ENCODE measurements at regions not wholly inside any gene's neighbourhood (a gene's known extent, or its start where the extent isn't known, plus 50 kb on each side); places are given as distances from the start of the nearest gene placed in this dataset.

DNA sequence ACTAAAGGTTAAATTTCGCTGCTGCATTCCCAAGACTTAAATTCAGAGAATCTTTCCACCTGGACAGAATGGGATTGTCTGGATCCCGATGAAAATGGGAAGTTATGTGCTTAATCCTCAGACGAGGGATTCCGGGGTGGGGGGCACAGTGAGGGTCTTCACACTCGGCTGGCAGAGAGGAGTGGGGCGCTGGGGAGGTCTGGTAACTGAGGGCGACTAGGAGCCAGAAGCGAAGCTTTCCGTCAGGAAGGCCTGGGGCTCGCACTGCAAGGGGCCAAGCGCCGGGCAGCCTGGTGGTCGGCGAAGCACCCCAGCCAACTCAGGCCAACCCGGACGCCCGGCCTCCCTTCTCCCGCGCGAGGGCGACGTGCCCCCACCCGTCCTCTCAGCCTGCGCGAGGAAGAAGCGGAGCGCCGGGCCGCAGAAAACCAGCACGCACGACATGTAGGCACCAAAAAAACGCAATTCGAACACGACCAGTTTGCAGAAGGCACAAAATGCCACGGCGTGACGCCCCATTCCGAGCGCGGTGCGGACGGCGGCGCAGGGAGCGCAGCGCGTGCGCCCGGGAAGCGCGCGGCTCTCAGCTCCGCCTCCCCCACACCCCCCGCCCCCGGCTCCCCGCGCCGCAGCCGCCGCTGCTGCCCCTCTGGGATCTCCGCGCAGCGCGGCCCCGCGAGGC is 188.1 kb downstream of the ZEB2 start (continued):
- TF ChIP-seq KLF1 (tag; IDR thresholded peaks at IDR 0.05) = no peak
- no peak for TF ChIP-seq MED1 (CRISPR knock-in tag; IDR thresholded peaks at IDR 0.05; ENCODE audit: borderline replicate concordance)
- TF ChIP-seq MECOM (CRISPR knock-in tag; IDR thresholded peaks at IDR 0.05) = no peak
- no peak for TF ChIP-seq RBM34 (IDR thresholded peaks at IDR 0.05; ENCODE audit: borderline replicate concordance, insufficient read depth, low read length)
- TF ChIP-seq, protein P1, sequence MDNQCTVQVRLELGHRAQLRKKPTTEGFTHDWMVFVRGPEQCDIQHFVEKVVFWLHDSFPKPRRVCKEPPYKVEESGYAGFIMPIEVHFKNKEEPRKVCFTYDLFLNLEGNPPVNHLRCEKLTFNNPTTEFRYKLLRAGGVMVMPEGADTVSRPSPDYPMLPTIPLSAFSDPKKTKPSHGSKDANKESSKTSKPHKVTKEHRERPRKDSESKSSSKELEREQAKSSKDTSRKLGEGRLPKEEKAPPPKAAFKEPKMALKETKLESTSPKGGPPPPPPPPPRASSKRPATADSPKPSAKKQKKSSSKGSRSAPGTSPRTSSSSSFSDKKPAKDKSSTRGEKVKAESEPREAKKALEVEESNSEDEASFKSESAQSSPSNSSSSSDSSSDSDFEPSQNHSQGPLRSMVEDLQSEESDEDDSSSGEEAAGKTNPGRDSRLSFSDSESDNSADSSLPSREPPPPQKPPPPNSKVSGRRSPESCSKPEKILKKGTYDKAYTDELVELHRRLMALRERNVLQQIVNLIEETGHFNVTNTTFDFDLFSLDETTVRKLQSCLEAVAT (IDR thresholded peaks at IDR 0.05) = peak in 1 of 2 experiments; percentile 76; a peak in 1 of 4 replicates
- no peak for TF ChIP-seq ZSCAN29 (IDR thresholded peaks at IDR 0.05)
- TF ChIP-seq, protein P2, sequence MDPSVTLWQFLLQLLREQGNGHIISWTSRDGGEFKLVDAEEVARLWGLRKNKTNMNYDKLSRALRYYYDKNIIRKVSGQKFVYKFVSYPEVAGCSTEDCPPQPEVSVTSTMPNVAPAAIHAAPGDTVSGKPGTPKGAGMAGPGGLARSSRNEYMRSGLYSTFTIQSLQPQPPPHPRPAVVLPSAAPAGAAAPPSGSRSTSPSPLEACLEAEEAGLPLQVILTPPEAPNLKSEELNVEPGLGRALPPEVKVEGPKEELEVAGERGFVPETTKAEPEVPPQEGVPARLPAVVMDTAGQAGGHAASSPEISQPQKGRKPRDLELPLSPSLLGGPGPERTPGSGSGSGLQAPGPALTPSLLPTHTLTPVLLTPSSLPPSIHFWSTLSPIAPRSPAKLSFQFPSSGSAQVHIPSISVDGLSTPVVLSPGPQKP (CRISPR knock-in tag; IDR thresholded peaks at IDR 0.05) = no peak
- no peak for TF ChIP-seq ZNF347 (CRISPR knock-in tag; IDR thresholded peaks at IDR 0.05; ENCODE audit: low read depth)
- TF ChIP-seq SLC30A9 (CRISPR knock-in tag; IDR thresholded peaks at IDR 0.05) = no peak
- TF ChIP-seq, protein P3, sequence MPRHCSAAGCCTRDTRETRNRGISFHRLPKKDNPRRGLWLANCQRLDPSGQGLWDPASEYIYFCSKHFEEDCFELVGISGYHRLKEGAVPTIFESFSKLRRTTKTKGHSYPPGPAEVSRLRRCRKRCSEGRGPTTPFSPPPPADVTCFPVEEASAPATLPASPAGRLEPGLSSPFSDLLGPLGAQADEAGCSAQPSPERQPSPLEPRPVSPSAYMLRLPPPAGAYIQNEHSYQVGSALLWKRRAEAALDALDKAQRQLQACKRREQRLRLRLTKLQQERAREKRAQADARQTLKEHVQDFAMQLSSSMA (CRISPR knock-in tag; IDR thresholded peaks at IDR 0.05) = no peak
- TF ChIP-seq TEAD1 (CRISPR knock-in tag; IDR thresholded peaks at IDR 0.05) = no peak; a peak in 1 of 4 replicates
- peak; percentile 35 for TF ChIP-seq BRD9 (IDR thresholded peaks at IDR 0.05; ENCODE audit: low read depth, partially characterized antibody)
- no peak for TF ChIP-seq ZFP36 (IDR thresholded peaks at IDR 0.05; ENCODE audit: low read depth, low read length, partially characterized antibody)
- no peak for TF ChIP-seq ZNF583 (CRISPR knock-in tag; IDR thresholded peaks at IDR 0.05)
- peak; percentile 50; the same call in 1 of the 2 replicates for TF ChIP-seq HDAC8 (tag; IDR thresholded peaks at IDR 0.05)
- TF ChIP-seq PHF21A (IDR thresholded peaks at IDR 0.05; ENCODE audit: borderline replicate concordance, low read depth) = 0 out of 2 replicates have a peak, but pooled peaks have one; percentile 59
- TF ChIP-seq SMARCC2 (IDR thresholded peaks at IDR 0.05; ENCODE audit: low read depth) = no peak
- TF ChIP-seq, protein P4, sequence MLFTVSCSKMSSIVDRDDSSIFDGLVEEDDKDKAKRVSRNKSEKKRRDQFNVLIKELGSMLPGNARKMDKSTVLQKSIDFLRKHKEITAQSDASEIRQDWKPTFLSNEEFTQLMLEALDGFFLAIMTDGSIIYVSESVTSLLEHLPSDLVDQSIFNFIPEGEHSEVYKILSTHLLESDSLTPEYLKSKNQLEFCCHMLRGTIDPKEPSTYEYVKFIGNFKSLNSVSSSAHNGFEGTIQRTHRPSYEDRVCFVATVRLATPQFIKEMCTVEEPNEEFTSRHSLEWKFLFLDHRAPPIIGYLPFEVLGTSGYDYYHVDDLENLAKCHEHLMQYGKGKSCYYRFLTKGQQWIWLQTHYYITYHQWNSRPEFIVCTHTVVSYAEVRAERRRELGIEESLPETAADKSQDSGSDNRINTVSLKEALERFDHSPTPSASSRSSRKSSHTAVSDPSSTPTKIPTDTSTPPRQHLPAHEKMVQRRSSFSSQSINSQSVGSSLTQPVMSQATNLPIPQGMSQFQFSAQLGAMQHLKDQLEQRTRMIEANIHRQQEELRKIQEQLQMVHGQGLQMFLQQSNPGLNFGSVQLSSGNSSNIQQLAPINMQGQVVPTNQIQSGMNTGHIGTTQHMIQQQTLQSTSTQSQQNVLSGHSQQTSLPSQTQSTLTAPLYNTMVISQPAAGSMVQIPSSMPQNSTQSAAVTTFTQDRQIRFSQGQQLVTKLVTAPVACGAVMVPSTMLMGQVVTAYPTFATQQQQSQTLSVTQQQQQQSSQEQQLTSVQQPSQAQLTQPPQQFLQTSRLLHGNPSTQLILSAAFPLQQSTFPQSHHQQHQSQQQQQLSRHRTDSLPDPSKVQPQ (CRISPR knock-in tag; IDR thresholded peaks at IDR 0.05; ENCODE audit: borderline replicate concordance) = peak; percentile 5; the same call in 1 of the 2 replicates
- TF ChIP-seq, protein P5, sequence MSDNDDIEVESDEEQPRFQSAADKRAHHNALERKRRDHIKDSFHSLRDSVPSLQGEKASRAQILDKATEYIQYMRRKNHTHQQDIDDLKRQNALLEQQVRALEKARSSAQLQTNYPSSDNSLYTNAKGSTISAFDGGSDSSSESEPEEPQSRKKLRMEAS (CRISPR knock-in tag; IDR thresholded peaks at IDR 0.05) = peak; percentile 55; the same call in 1 of the 2 replicates
- no peak for TF ChIP-seq MTA1 (IDR thresholded peaks at IDR 0.05; ENCODE audit: borderline replicate concordance)
- TF ChIP-seq HNRNPLL (IDR thresholded peaks at IDR 0.05; ENCODE audit: low read depth, low read length, poor library complexity, severe bottlenecking) = peak; percentile 94
- no peak for TF ChIP-seq ZBED1 (IDR thresholded peaks at IDR 0.05)
